GM15510 (cell line): ENCODE measurements at regions not wholly inside any gene's neighbourhood (a gene's known extent, or its start where the extent isn't known, plus 50 kb on each side); places are given as distances from the start of the nearest gene placed in this dataset.

ENCODE experiments used
- POLR2A ChIP-seq: IDR thresholded peaks from 3 replicates; pipeline ENCODE4 v1.6.1; 2011; ENCODE audit warnings: borderline replicate concordance; ENCODE audit not compliant: insufficient read length; ENCODE audit errors: extremely low read depth

GRCh38 chr1:38191461-38191860 lies 144.9 kb upstream of the POU3F1 start:
- no peak for TF ChIP-seq POLR2A

DNA sequence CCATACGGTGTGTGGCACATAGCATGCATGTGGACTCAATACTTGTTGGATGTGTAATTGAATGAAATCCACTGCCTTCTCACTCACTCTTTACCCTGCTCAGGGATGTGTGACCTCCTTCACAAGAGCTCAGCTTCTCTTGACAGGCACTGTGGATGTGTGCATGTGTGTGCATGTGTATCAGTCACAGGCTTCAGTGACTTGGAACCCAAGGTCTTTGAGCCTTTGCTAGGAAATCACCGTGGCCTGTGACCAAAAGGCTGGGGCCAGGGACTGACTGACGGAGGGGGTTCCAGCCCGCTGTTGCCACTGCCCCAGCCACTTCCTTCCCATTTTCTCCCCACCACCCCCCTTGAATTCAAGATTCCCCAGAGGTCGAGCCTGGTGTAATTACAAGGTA lies 144.4 kb upstream of the POU3F1 start:
- TF ChIP-seq POLR2A: no peak

GRCh38 chr1:38187552-38187951 lies 141.0 kb upstream of the POU3F1 start:
- no peak for TF ChIP-seq POLR2A

DNA sequence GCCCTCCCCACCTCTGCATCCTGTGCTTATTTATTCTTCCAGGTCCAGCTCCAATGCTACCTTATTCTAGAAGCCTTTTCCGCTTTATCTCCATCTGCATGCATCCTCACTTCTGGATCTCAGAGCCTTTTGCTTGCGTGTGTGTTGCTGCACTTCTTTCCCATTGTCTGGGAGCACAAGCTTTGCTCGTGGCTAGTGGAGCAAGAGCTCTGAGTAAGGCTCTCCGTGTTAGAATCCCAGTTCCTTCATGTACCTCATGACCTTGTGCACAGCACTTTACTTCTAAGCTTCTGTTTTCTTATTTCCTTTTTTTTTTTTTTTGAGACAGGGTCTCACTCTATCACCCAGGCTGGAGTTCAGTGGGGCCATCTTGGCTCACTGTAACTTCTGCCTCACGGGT lies 140.0 kb upstream of the POU3F1 start:
- no peak for TF ChIP-seq POLR2A

GRCh38 chr1:38185913-38186312 lies 139.3 kb upstream of the POU3F1 start:
- TF ChIP-seq POLR2A: no peak

DNA sequence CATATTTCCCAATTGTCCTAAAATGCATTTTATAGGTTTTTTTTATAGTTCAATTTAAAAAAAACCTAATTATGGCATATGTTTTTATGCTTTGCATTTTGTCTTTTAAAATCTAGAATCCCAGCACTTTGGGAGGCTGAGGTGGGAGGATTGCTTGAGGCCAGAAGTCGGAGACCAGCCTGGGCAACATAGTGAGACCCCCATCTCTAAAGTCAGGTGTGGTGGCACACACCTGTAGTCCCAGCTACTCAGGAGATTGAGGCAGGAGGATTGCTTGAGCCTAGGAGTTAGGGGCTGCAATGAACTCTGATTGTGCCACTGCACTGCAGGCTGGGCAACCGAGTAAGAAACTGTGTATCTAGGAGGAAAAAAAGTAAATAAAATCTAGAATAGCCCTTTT lies 137.2 kb upstream of the POU3F1 start:
- TF ChIP-seq POLR2A: no peak

DNA sequence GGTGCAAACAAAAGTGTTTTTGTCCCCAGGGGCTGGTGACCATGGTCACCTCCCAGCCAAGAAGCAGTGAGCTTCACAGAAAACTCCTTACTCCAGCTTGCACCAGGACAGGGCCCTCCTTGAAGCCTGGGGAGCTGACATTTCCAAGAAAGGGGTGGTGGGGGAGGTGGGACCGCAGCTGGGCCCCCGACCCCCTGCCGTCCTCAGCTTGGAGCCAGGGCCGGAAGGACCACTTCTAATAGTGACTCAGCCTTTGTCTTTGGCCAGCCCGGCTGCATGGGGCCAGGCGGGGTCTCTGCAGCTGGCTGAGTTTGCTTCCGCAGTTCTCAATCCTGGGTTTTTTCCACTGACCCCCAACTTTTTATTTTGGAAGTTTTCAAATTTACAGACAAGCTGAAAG lies 136.5 kb upstream of the POU3F1 start:
- TF ChIP-seq POLR2A: no peak

DNA sequence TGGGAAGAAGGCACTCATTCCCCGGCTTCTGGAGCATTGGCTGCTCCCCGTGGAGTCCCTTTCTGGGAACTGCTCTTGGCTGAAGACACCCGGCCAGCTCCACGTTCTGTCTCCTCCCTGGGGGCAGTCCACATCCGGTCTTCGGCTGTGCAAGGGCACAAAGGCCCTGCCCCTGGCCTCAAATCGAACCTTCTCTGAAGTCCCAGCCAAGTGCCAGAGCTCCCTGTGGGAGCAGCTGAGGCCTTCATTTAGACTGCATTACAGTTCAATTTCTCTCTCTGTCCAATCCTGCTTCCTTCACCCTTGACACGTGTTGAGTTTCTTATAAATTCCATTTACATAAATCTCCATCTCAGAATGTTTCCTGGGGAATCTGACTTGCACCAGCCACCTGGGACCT lies 132.9 kb upstream of the POU3F1 start:
- TF ChIP-seq POLR2A: no peak

DNA sequence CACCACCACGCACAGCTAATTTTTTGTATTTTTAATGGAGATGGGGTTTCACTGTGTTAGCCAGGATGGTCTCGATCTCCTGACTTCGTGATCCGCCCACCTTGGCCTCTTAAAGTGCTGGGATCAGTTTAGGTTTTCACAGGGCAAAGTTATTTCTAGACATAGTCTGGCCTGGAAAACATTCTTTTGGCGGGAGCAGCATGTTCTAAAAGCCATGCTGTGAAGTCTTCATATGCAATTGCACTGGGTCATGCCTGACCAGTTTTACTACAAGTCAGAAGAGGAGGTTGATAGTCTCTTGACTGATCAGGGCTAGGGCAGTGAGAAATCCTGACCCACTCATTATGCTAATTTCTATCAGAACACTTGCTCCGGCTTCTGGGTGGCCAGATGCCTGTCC lies 131.6 kb upstream of the POU3F1 start:
- no peak for TF ChIP-seq POLR2A

GRCh38 chr1:38175121-38175520 lies 128.5 kb upstream of the POU3F1 start:
- TF ChIP-seq POLR2A: no peak

- TF ChIP-seq POLR2A: no peak
Observed at GRCh38 chr1:38173848-38174247, 127.3 kb upstream of the POU3F1 start.

- TF ChIP-seq POLR2A: no peak
Observed at GRCh38 chr1:38173157-38173831, 126.7 kb upstream of the POU3F1 start.

DNA sequence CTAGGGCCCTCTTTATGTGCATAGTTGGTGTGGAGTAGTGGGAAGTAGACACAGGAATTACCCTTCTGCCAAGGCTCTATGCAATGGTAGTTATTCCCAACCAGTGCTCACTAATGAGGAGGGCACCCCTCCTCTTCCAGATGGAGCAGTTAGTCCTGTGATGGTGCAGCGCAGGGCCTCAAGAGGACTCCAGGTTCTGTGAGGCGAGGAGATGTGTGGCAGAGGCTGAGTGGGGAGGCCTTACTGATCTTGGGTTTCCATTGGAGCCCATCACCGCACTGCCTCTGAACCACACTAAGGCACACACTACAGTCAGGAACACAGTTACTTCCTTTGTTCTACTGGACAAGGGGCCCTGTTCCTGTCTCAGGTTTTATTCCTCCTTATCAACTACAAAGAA lies 122.5 kb upstream of the POU3F1 start:
- no peak for TF ChIP-seq POLR2A

- TF ChIP-seq POLR2A: no peak
Observed at GRCh38 chr1:38168365-38168764, 121.8 kb upstream of the POU3F1 start.

DNA sequence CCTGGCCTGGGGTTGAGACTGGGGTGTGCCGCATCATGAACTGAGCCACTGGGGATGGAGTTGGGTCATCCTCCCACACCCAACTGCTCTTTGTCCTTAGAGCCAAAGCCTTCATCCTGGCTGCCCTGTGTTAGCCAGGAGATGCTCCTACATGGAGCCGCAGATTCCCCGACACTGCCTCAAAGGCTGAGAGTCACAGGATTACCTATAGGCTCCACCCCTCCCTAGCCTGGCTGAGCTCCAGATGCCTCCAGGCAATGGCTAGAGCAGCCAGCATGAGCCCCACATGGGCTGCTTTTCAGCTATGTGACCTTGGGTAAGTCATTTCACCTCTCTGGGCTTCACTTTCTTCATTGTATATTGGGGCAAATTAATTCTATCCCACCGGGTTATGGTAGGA lies 119.9 kb upstream of the POU3F1 start:
- TF ChIP-seq POLR2A: no peak

DNA sequence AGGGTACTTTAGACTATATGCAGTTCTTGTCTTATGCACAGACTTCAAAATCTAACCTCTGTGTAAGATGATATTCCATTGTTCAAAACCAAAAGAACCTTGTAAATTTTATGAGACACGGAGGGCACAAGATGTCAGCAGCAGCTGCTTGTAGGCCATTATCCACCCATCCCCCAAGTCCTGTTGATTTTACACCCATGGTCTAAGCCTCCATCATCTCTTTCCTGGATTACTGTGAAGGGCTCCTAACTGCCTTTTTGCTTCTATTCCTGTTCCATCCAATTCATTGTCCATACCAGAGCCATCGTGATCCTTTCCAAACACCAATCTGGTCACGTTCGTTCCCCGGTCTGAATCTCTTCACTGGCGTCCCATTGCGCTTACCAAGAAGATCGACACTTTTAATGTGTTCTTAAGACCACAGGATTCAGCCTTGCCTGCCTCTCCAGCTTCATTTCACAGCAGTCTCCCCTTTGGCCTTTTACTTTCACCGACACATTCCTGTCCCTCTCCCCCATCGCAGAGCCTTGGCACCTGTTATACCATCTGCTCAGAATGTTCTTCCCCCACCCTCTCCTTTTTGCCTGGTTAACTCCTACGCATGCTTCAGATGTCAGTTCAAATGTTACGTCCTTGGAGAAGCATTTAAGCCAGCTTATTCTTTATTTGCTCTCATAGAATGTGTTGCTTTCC lies 107.3 kb upstream of the POU3F1 start:
- no peak for TF ChIP-seq POLR2A
